Esophagus muscularis mucosa (tissue), 4 donors: ENCODE measurements at regions not wholly inside any gene's neighbourhood (a gene's known extent, or its start where the extent isn't known, plus 50 kb on each side); places are given as distances from the start of the nearest gene placed in this dataset.

Experiments
- CTCF ChIP-seq, 3 experiments: fragments of 200-600 bp in 2 of 3; fragments of 450-650 bp in 1 of 3; sonication (generic) in 2 of 3; IDR thresholded peaks; one replicate each; pipeline ENCODE4 v1.5.1; 2017 to 2019; ENCODE audit warnings: antibody characterized with exemption in 3 of 3, mild to moderate bottlenecking in 2 of 3, moderate library complexity in 1 of 3
- EP300 ChIP-seq: sonication (generic); formaldehyde crosslinking; IDR thresholded peaks from one replicate; pipeline ENCODE4 v1.6.1; 2017; ENCODE audit warnings: antibody characterized with exemption
- POLR2AphosphoS5 ChIP-seq, 2 donors: sonication (generic); formaldehyde crosslinking; IDR thresholded peaks; one replicate each; pipeline ENCODE4 v1.6.1; 2017; ENCODE audit warnings: antibody characterized with exemption in 2 of 2

GRCh38 chr6:15825332-15825930 is 162.6 kb upstream of the DTNBP1 start:
- TF ChIP-seq CTCF (IDR thresholded peaks at IDR 0.05) (no peak), POLR2AphosphoS5 (IDR thresholded peaks at IDR 0.05) (no peak), EP300 (no peak)
